ENCODE measurements at regions not wholly inside any gene's neighbourhood (a gene's known extent, or its start where the extent isn't known, plus 50 kb on each side); places are given as distances from the start of the nearest gene placed in this dataset.
"Not testable (repeated sequence)": the region's sequence is repeated elsewhere in the genome, so short reads cannot be mapped to it uniquely, and the experiment has no call there.

DNA sequence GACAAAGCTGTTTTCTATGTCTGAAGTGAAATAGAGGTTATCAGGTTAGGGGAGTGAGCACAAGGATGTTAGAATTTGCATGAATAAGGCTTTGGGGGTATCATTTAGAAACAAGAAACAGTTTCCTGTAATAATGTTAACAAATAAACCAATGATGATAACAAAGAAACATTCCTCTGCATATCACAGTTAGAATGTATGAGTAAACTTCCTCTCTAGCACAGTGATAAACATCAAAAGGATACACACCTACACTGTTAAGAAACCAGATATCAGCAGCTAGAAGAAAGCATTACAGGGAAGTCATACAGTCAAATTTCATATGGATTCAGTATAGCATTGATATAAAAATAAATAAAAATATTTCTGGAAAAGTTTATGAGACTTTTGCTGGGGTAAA, 340.0 kb upstream of the MAGEB16 start:
- Mint-ChIP-seq H3K4me3 (no peak overlapping the region), H3K36me3 (no peaks in the 10 kb centered on the region), H3K9me3 (no peaks in the 10 kb centered on the region), H3K4me1 (no peaks in the 10 kb centered on the region), H3K27me3 (no peaks in the 10 kb centered on the region), H3K27ac (no peak overlapping the region)

DNA sequence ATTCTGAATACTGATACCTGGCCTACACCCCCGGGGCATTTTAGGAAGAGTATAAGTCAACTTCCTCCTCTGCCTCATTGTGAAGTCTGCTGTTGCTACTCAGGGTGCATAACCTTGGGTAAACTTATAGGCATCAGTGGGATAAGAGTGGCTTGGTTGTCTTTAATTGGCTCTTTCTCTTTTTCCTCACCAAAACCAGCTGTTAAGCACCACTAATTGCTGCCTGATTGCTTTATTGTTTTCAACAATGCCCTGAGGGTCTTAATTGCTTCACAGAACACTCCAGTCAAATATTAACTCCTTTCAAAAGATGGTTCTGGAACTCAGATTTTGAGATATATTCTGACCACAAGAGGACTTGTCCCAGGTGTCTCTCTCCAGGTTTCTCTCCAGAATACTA, 337.0 kb upstream of the MAGEB16 start:
- no peaks in the 10 kb centered on the region for H3K4me1 Mint-ChIP-seq
- no peaks in the 10 kb centered on the region for H3K36me3 Mint-ChIP-seq
- no peaks in the 10 kb centered on the region for H3K9me3 Mint-ChIP-seq
- H3K27ac Mint-ChIP-seq = no peak overlapping the region
- no peaks in the 10 kb centered on the region for H3K27me3 Mint-ChIP-seq
- H3K4me3 Mint-ChIP-seq = no peak overlapping the region

DNA sequence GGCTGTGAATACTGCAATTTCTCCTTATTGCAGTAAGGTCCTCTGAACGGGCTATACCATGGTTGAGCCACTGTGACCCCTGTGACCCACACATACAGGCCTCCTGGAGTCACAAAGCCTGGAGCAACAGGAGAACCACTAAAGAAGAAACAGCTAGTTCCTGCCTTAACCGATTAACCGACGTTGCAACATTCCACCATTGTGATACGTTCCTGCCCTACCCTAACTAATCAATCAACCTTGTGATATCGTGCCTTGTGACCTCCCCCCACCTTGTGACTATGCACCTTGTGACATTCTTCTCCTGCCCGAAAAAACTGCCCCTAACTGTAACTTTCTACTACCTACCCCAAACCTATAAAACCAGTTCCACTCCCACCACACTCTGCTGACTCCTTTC, 301.5 kb upstream of the MAGEB16 start:
- H3K27ac Mint-ChIP-seq, H3K27me3 Mint-ChIP-seq, H3K4me1 Mint-ChIP-seq, H3K4me3 Mint-ChIP-seq, H3K36me3 Mint-ChIP-seq, H3K9me3 Mint-ChIP-seq: not testable (repeated sequence)

DNA sequence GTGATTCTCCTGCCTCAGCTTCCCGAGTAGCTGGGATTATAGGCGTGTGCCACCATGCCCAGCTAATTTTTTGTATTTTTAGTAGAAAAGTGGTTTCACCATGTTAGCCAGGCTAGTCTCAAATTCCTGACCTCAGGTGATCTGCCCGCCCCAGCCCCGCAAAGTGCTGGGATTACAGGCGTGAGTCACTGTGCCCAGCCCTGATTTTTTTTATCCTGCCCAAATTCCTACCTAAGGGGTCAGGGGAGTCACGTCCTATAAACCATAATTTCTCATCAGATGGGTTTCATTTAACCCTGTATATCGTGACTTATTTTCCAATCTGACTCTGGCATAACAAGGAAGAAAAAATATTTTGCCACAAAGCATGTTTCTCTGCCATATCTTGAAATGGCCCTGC, 300.7 kb upstream of the MAGEB16 start:
- not testable (repeated sequence) for H3K27ac Mint-ChIP-seq, H3K9me3 Mint-ChIP-seq, H3K4me3 Mint-ChIP-seq, H3K27me3 Mint-ChIP-seq, H3K4me1 Mint-ChIP-seq, H3K36me3 Mint-ChIP-seq

DNA sequence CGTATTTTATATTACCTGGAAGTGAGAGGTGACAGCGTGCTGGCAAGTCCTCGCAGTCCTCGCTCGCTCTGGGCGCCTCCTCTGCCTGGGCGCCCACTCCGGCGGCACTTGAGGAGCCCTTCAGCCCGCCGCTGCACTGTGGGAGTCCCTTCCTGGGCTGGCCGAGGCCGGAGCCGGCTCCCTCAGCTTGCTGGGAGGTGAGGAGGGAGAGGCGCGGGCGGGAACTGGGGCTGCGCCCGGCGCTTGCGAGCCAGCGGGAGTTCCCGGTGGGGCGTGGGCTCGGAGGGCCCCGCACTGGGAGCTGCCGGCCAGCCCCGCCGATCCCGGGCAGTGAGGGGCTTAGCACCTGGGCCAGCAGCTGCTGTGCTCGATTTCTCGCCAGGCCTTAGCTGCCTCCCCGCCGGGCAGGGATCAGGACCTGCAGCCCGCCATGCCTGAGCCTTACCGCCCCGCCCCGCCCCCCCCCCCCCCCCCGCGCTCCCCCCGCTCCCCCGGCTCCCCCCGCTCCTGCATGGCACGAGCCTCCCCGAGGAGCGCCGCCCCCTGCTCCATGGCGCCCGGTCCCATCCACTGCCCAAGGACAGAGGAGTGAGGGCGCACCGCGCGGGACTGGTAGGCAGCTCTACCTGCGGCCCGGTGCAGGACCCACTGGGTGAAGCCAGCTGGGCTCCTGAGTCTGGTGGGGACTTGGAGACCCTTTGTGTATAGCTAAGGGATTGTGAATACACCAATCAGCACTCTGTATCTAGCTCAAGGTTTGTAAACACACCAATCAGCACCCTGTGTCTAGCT, 298.9 kb upstream of the MAGEB16 start:
- no peaks in the 10 kb centered on the region for H3K9me3 Mint-ChIP-seq
- H3K4me1 Mint-ChIP-seq = no peaks in the 10 kb centered on the region
- no peaks in the 10 kb centered on the region for H3K36me3 Mint-ChIP-seq
- H3K27ac Mint-ChIP-seq = no peak overlapping the region
- no peak overlapping the region for H3K4me3 Mint-ChIP-seq
- no peaks in the 10 kb centered on the region for H3K27me3 Mint-ChIP-seq

DNA sequence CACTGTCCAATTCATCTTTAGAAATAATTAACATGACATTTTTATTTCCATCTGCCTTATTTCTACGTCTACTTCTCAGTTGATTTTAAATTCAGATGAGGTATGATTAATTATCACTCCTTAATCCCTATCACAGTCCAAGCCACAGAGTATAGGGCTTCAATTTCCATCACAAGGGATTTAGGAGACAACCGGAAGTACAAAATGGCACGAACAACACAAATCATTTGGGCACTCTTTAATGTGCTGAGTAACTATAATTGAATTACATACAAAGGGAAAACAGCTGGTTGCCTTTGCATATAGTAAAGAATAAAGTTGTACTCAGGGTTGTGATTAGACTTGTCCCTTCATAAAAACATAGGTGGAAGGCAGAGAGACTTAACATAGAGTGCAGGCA, 290.4 kb upstream of the MAGEB16 start:
- Mint-ChIP-seq H3K9me3 (no peaks in the 10 kb centered on the region), H3K27me3 (no peaks in the 10 kb centered on the region), H3K27ac (no peak overlapping the region), H3K36me3 (no peaks in the 10 kb centered on the region), H3K4me3 (no peak overlapping the region), H3K4me1 (no peaks in the 10 kb centered on the region)

DNA sequence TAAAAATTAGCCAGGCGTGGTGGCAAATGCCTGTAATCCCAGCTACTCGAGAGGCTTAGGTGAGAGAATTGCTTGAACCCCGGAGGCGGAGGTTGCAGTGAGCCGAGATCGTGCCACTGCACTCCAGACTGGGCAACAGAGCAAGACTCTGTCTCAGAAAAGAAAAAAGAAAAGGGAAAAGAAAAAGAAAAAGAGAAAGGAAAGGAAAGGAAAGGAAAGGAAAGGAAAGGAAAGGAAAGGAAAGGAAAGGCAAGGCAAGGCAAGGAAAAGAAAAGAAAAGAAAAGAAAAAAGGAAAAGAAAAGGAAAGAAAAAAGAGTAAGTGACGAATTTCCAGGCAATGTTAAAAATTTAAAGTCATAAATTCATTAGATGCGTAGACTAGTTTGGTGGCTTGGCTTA, 250.1 kb upstream of the MAGEB16 start:
- not testable (repeated sequence) for H3K36me3 Mint-ChIP-seq

DNA sequence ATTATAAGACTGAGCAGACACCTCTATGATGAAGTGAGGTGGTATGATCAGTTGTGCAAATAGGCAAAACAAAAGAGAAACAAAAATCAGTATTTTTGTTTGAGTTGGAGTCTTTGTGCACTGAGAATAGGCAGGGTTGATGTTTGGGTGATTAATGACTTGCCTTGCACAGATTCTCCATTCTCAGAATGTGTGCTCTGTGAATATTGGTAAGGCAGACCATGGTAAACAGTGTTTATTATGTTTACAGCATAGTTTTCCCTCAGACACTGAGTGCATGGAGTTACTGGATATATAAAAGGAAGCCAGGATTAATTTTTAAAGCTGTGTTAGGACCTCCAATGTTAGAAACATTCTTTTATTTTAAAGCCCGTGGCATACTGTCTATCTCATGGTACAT, 240.2 kb upstream of the MAGEB16 start:
- Mint-ChIP-seq H3K9me3 (no peaks in the 10 kb centered on the region), H3K36me3 (no peaks in the 10 kb centered on the region), H3K4me1 (no peaks in the 10 kb centered on the region), H3K4me3 (no peak overlapping the region), H3K27me3 (no peaks in the 10 kb centered on the region), H3K27ac (no peak overlapping the region)

More for the DNA sequence above, 250.1 kb upstream of the MAGEB16 start:
- not testable (repeated sequence) for H3K9me3 Mint-ChIP-seq, H3K4me1 Mint-ChIP-seq, H3K4me3 Mint-ChIP-seq, H3K27ac Mint-ChIP-seq, H3K27me3 Mint-ChIP-seq

DNA sequence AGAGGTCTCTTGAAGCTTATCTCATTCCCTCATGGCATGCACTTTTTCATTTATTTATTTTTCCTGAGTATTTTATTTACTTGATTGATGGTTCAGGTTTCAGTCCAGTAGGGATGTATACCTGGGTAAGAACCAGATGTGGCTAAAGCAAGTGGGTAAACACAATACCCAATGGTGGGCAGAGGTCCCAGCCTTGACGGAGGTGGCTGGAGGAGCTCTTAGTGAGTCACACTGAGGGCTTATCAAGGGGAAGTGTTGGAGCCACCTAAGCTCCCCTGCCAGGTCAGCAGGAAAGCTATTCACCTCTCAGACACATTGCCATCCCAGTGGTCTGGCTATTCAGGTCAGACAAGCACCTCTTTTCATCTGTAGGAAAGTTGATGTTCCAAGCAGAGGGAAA, 236.2 kb upstream of the MAGEB16 start:
- H3K36me3 Mint-ChIP-seq = no peaks in the 10 kb centered on the region
- no peaks in the 10 kb centered on the region for H3K27me3 Mint-ChIP-seq
- no peak overlapping the region for H3K4me3 Mint-ChIP-seq
- H3K27ac Mint-ChIP-seq = no peak overlapping the region
- no peaks in the 10 kb centered on the region for H3K9me3 Mint-ChIP-seq
- H3K4me1 Mint-ChIP-seq = no peaks in the 10 kb centered on the region

DNA sequence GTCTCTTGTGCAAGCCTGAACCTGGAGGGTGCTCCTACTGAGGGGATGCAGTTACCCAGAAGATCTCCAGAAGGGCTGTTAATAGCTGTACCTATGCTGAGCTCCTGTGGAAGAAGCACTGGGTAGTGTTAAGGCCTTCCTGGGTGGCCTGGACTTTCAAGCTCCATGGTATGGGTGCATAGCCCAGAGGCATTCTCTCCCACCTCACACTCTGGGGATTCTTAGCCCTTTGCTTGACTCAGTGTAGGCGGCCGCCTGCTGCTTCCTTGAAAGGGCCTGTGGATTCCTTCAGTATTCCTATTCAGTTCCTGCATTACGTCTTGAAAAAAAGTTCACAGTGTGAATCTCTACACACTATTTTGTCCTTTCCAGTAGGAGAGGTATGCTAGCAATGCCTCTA, 235.7 kb upstream of the MAGEB16 start:
- Mint-ChIP-seq H3K4me3 (no peak overlapping the region), H3K4me1 (no peaks in the 10 kb centered on the region), H3K36me3 (no peaks in the 10 kb centered on the region), H3K9me3 (no peaks in the 10 kb centered on the region), H3K27me3 (no peaks in the 10 kb centered on the region), H3K27ac (no peak overlapping the region)

DNA sequence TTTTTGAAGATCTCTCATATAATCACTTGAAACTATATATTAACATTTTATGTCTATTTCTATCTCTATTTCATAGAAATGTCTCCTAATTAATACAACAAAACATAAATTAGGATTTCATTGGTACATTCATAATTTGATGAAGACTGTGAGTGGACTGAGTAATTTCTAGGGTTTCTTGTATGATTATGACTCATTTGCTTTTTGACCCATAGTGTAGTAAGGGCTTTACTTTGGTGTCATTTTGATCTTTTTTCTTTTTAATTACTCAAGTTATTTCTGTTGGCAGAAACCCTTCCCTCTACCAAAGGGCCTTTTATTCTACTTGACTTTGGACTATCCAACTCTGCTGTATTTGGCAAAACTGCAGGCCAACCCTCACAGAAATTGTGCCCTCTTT, 207.9 kb upstream of the MAGEB16 start:
- H3K27me3 Mint-ChIP-seq = no peaks in the 10 kb centered on the region
- no peak overlapping the region for H3K27ac Mint-ChIP-seq
- no peaks in the 10 kb centered on the region for H3K9me3 Mint-ChIP-seq
- H3K36me3 Mint-ChIP-seq = no peaks in the 10 kb centered on the region
- no peak overlapping the region for H3K4me3 Mint-ChIP-seq
- no peaks in the 10 kb centered on the region for H3K4me1 Mint-ChIP-seq

DNA sequence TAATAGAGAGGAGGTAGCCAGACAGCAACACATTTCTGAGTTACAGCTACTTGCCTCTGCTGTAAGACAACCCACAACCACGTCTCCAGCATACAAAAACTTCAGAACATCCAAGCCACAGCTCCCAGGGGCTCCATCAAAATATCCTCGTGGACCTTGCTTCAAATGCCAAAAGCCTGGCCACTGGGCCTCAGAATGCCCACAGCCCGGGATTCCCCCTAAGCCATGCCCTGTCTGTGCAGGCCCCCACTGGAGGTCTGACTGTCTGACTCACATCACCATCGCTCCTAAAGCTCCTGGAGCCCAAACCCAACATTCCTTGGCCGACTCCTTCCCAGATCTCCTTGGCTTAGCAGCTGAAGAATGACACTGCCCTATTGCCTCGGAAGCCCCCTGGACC, 186.6 kb upstream of the MAGEB16 start:
- not testable (repeated sequence) for H3K36me3 Mint-ChIP-seq, H3K27me3 Mint-ChIP-seq, H3K4me1 Mint-ChIP-seq, H3K4me3 Mint-ChIP-seq, H3K9me3 Mint-ChIP-seq, H3K27ac Mint-ChIP-seq

DNA sequence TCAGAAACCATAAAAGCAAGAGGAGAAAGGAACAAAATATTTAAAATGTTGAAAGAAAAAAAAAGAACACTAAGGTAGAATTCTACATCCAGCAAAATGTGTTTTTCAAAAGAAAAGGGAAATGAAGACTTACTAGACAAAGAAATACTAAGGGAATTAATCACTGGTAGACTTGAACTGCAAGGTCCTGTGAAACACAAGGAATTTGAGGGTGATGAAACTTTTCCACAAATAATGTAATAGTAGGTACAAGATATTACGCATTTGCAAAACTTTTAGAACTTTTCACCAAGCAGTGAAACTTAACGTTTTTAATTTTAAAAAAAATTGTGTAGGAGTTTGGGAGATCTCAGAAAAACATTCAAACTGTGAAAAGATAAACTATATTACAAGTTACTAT, 180.3 kb upstream of the MAGEB16 start:
- no peaks in the 10 kb centered on the region for H3K27me3 Mint-ChIP-seq
- no peaks in the 10 kb centered on the region for H3K36me3 Mint-ChIP-seq
- H3K9me3 Mint-ChIP-seq = no peaks in the 10 kb centered on the region
- H3K4me3 Mint-ChIP-seq = no peak overlapping the region
- no peak overlapping the region for H3K27ac Mint-ChIP-seq
- H3K4me1 Mint-ChIP-seq = no peaks in the 10 kb centered on the region

DNA sequence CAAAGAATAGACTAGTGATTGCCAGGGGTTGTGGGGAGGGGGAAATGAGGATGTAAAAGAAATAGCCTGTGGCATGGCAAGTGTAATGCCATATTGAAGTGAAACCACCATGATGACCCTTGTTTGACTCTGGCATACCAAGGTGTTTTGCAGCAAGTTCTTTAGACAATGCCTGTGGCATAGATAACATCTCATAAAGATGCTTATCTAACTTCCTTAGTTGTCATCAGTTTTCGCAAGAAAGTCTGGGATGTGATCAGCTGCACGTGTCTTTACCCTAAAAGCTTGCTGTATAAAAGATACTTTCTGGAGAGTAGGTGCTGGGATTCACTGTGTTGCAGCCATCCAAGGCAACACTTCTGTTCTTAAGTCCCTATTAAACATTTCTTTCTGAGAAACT, 176.1 kb upstream of the MAGEB16 start:
- Mint-ChIP-seq H3K36me3 (no peaks in the 10 kb centered on the region), H3K27me3 (no peaks in the 10 kb centered on the region), H3K4me3 (no peak overlapping the region), H3K9me3 (no peaks in the 10 kb centered on the region), H3K27ac (no peak overlapping the region), H3K4me1 (no peaks in the 10 kb centered on the region)

DNA sequence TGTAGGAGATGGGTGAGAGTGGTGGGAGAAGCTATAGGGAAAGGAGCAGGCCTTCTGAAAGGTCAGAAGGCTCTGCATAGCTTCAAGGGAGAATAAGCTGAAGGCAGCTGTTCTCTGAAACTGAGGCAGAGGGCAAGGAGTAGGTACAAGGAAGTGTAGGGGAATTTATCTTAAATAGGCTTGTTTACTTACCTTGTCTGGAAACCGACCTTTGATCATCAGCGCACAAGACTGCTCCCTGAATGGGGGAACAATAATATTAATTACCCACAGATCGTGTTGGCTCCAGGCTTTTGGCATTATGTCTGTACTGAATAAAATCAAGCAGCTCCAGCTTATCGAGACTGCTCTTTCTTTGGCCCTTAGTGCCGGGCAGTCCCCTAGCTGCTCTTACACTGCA, 175.5 kb upstream of the MAGEB16 start:
- no peak overlapping the region for H3K4me3 Mint-ChIP-seq
- no peaks in the 10 kb centered on the region for H3K36me3 Mint-ChIP-seq
- H3K9me3 Mint-ChIP-seq = no peaks in the 10 kb centered on the region
- H3K27me3 Mint-ChIP-seq = no peaks in the 10 kb centered on the region
- H3K4me1 Mint-ChIP-seq = no peaks in the 10 kb centered on the region
- no peak overlapping the region for H3K27ac Mint-ChIP-seq

DNA sequence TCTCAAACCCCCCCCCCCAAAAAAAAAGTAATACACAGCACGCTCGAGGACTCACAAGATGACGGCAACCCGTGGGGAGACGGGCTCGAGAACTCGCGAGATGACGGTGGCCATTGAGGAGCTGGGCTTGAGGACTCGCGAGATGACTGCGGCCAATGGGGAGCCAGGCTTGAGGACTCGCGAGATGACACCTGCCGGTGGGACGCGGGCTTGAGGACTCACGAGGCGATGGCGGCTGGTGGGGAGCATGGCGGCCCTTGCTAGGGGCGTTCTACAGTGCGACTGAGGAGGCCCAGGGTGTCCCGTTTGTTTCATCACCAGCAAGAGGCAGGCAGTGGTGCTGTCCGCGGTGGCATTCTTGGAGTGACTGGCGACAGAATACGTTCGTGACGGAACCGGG, 172.4 kb upstream of the MAGEB16 start:
- H3K9me3 Mint-ChIP-seq = no peaks in the 10 kb centered on the region
- no peaks in the 10 kb centered on the region for H3K36me3 Mint-ChIP-seq
- H3K4me3 Mint-ChIP-seq = no peak overlapping the region
- H3K4me1 Mint-ChIP-seq = no peaks in the 10 kb centered on the region
- H3K27ac Mint-ChIP-seq = no peak overlapping the region
- no peaks in the 10 kb centered on the region for H3K27me3 Mint-ChIP-seq

DNA sequence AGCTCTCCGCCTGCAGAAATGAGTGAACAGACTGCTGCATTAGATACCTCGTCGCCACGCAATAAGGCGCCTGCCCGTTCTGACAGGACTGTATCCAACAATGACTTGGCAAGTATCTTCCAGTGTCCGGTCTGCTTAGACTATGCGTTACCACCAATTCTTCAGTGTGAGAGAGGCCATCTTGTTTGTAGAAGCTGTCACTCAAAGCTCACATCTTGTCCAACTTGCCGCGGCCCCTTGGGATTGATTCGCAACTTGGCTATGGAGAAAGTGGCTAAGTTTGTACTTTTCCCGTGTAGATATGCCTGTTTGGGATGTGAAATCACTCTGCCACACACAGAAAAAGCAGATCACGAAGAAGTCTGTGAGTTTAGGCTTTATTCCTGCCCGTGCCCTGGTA, 172.0 kb upstream of the MAGEB16 start:
- Mint-ChIP-seq H3K9me3 (no peaks in the 10 kb centered on the region), H3K4me3 (no peak overlapping the region), H3K4me1 (no peaks in the 10 kb centered on the region), H3K27ac (no peak overlapping the region), H3K36me3 (no peaks in the 10 kb centered on the region), H3K27me3 (no peaks in the 10 kb centered on the region)

Data from activated naive CD4-positive, alpha-beta T cell treated with anti-CD3 and anti-CD28 coated beads, Interleukin-2, amount 50 U/mL, for 24 hours (primary cell).